SK-N-SH (cell line): ENCODE measurements at regions not wholly inside any gene's neighbourhood (a gene's known extent, or its start where the extent isn't known, plus 50 kb on each side); places are given as distances from the start of the nearest gene placed in this dataset.

ENCODE experiments used
- CTCF ChIA-PET: fragments of 300-600, 350-600 bp; formaldehyde crosslinking; extraction: SDS; loops from one replicate; lab custom pipeline; 2021; lab: Yijun Ruan, JAX
- POLR2A ChIA-PET: fragments of 350-600 bp; sonication (Branson Sonifier 250); formaldehyde crosslinking; extraction: SDS; loops from one replicate; lab custom pipeline; 2020; ENCODE audit warnings: antibody characterized with exemption, inconsistent platforms; lab: Yijun Ruan, JAX
- DNase-seq: peaks from one replicate; pipeline ENCODE4 v3.0.0; 2012
- H2AFZ ChIP-seq: fragments of 200-600 bp; sonication (generic); 2 replicates; pipeline ENCODE4 v1.8.1; 2016; ENCODE audit warnings: antibody characterized with exemption, mild to moderate bottlenecking, low read depth
- H3F3A ChIP-seq: fragments of 200-600 bp; sonication (generic); replicated peaks from 2 replicates; pipeline ENCODE3; 2016; ENCODE audit warnings: antibody characterized with exemption, mild to moderate bottlenecking; ENCODE audit not compliant: insufficient read depth
- H3K27ac ChIP-seq, 2 experiments: fragments of 200-500 bp in 1 of 2; fragments of 200-600 bp in 1 of 2; sonication (Bioruptor generic) in 1 of 2; sonication (generic), shearing (Covaris generic) in 1 of 2; 2 replicates each; pipeline versions ENCODE4 v1.5.1 to v1.6.1; 2014 to 2016; ENCODE audit warnings: low read depth in 2 of 2, inconsistent platforms in 1 of 2, low read length in 1 of 2, mild to moderate bottlenecking in 1 of 2, mixed read lengths in 1 of 2
- H3K27me3 ChIP-seq: fragments of 200-600 bp; sonication (generic), shearing (Covaris generic); 2 replicates; pipeline ENCODE4 v1.6.1; 2016; ENCODE audit warnings: mixed run types; ENCODE audit not compliant: insufficient read depth
- H3K36me3 ChIP-seq, 2 experiments: fragments of 200-500 bp in 1 of 2; fragments of 200-600 bp in 1 of 2; sonication (Bioruptor generic) in 1 of 2; sonication (generic) in 1 of 2; replicated peaks in 1 of 2; 2 replicates each; pipeline versions ENCODE3 to v1.5.1; 2014 to 2016; ENCODE audit warnings: low read length in 1 of 2, mild to moderate bottlenecking in 1 of 2; ENCODE audit not compliant: insufficient read depth in 2 of 2, control insufficient read depth in 1 of 2
- H3K4me1 ChIP-seq, 2 experiments: fragments of 200-500 bp in 1 of 2; fragments of 200-600 bp in 1 of 2; sonication (Bioruptor generic) in 1 of 2; sonication (generic), shearing (Covaris generic) in 1 of 2; 2 replicates each; pipeline versions ENCODE4 v1.5.1 to v1.6.1; 2014 to 2016; ENCODE audit warnings: low read depth in 1 of 2, low read length in 1 of 2, mixed run types in 1 of 2; ENCODE audit not compliant: insufficient read depth in 2 of 2, control insufficient read depth in 1 of 2
- H3K4me2 ChIP-seq: fragments of 200-600 bp; sonication (generic), shearing (Covaris generic); 2 replicates; pipeline ENCODE4 v1.6.1; 2017; ENCODE audit warnings: mixed run types
- H3K4me3 ChIP-seq, 2 experiments: fragments of 200-500 bp in 1 of 2; fragments of 200-600 bp in 1 of 2; sonication (Bioruptor generic) in 1 of 2; sonication (generic), shearing (Covaris generic) in 1 of 2; 2 replicates each; pipeline versions ENCODE4 v1.5.1 to v1.8.1; 2014 to 2016; ENCODE audit warnings: low read depth in 2 of 2, inconsistent platforms in 1 of 2, low read length in 1 of 2, mild to moderate bottlenecking in 1 of 2, mixed read lengths in 1 of 2, moderate library complexity in 1 of 2
- H3K79me2 ChIP-seq: fragments of 200-600 bp; sonication (generic); 2 replicates; pipeline ENCODE4 v1.8.1; 2017; ENCODE audit warnings: mild to moderate bottlenecking; ENCODE audit not compliant: insufficient read depth
- H3K9ac ChIP-seq: fragments of 200-600 bp; sonication (generic); 2 replicates; pipeline ENCODE4 v1.6.1; 2017; ENCODE audit warnings: mixed run types
- H3K9me2 ChIP-seq: fragments of 200-600 bp; sonication (generic); 2 replicates; pipeline ENCODE4 v1.6.1; 2017; ENCODE audit warnings: mixed run types
- H3K9me3 ChIP-seq: fragments of 200-600 bp; sonication (generic); 2 replicates; pipeline ENCODE4 v1.6.1; 2017; ENCODE audit warnings: mixed run types, mild to moderate bottlenecking, moderate library complexity
- H4K20me1 ChIP-seq: fragments of 200-600 bp; sonication (generic); 2 replicates; pipeline ENCODE4 v1.6.1; 2017; ENCODE audit warnings: mild to moderate bottlenecking, mixed run types; ENCODE audit not compliant: insufficient read depth
- CHD2 ChIP-seq: fragments of 150-350 bp; IDR thresholded peaks from 2 replicates; pipeline ENCODE4 v1.6.1; 2018; ENCODE audit warnings: low read length; ENCODE audit not compliant: partially characterized antibody
- EP300 ChIP-seq, 2 experiments: IDR thresholded peaks; 2 replicates each; pipeline versions ENCODE4 v1.4.0 to v1.6.1; 2012; ENCODE audit warnings: borderline replicate concordance in 1 of 2, low read depth in 1 of 2, low read length in 1 of 2
- EZH2phosphoT487 ChIP-seq: fragments of 200-600 bp; sonication (generic); IDR thresholded peaks from 2 replicates; pipeline ENCODE4 v1.6.1; 2017; ENCODE audit warnings: low read depth, mixed run types, mild to moderate bottlenecking, antibody characterized with exemption, moderate library complexity, borderline replicate concordance
- FOXJ3 ChIP-seq: sonication (generic); formaldehyde crosslinking; IDR thresholded peaks from 2 replicates; pipeline ENCODE4 v1.5.1; 2020; ENCODE audit warnings: mild to moderate bottlenecking, missing genetic modification reagents
- FOXM1 ChIP-seq: IDR thresholded peaks from 2 replicates; pipeline ENCODE4 v1.4.0; 2012; ENCODE audit warnings: low read depth, mild to moderate bottlenecking
- GATA2 ChIP-seq: sonication (generic); formaldehyde crosslinking; IDR thresholded peaks from 2 replicates; pipeline ENCODE4 v1.5.0; 2020; ENCODE audit warnings: mild to moderate bottlenecking, missing genetic modification reagents
- IRF3 ChIP-seq: fragments of 150-350 bp; IDR thresholded peaks from 2 replicates; pipeline ENCODE4 v1.6.1; 2016; ENCODE audit warnings: mild to moderate bottlenecking, low read depth, low read length
- MAX ChIP-seq: IDR thresholded peaks from 2 replicates; pipeline ENCODE4 v1.4.0; 2012; ENCODE audit warnings: low read depth
- NFIC ChIP-seq: IDR thresholded peaks from 2 replicates; pipeline ENCODE4 v1.4.0; 2012; ENCODE audit warnings: borderline replicate concordance
- RFX5 ChIP-seq: IDR thresholded peaks from 2 replicates; pipeline ENCODE4 v1.6.1; 2012; ENCODE audit warnings: mild to moderate bottlenecking, improper control_type of control experiment, low read length
- SIN3A ChIP-seq: IDR thresholded peaks from 2 replicates; pipeline ENCODE4 v1.6.1; 2012; ENCODE audit warnings: low read depth, mild to moderate bottlenecking, low read length, moderate library complexity, borderline replicate concordance
- USF1 ChIP-seq: IDR thresholded peaks from 2 replicates; pipeline ENCODE4 v1.4.0; 2012; ENCODE audit warnings: low read depth, borderline replicate concordance
- USF2 ChIP-seq: fragments of 150-350 bp; IDR thresholded peaks from 2 replicates; pipeline ENCODE4 v1.6.1; 2017; ENCODE audit warnings: antibody characterized with exemption, low read length, low read depth, borderline replicate concordance
- YY1 ChIP-seq: IDR thresholded peaks from 2 replicates; pipeline ENCODE4 v1.4.0; 2012; ENCODE audit warnings: low read depth, mild to moderate bottlenecking
- ZBTB33 ChIP-seq: IDR thresholded peaks from 2 replicates; pipeline ENCODE4 v1.4.0; 2012; ENCODE audit warnings: low read depth, borderline replicate concordance
- WGBS: methylation state at CpG from one replicate; pipeline ENCODE4 v1.1.6; 2017; ENCODE audit warnings: low lambda C conversion rate; 5-methylcytosine and 5-hydroxymethylcytosine counted together

GRCh38 chr9:118269623-118270022 lies 565.4 kb downstream of the TLR4 start:
- Histone ChIP-seq H2AFZ (no peak overlapping the region), H3K4me2 (no peak overlapping the region), H3K9ac (no peak overlapping the region), H3K27me3 (no peaks in the 10 kb centered on the region), H3K4me1 (no peaks in the 10 kb centered on the region), H3K27ac (no peak overlapping the region), H4K20me1 (no peaks in the 10 kb centered on the region), H3K79me2 (no peaks in the 10 kb centered on the region), H3F3A (no peaks in the 10 kb centered on the region)
- 27% methylated on average over 3 of the region's 3 CpGs for WGBS
- no peak for TF ChIP-seq MAX
- TF ChIP-seq CHD2 = no peak
- TF ChIP-seq GATA2 (CRISPR knock-in tag) = no peak
- TF ChIP-seq SIN3A = no peak
- no peak for TF ChIP-seq YY1
- no peak for TF ChIP-seq EZH2phosphoT487
- no peak for TF ChIP-seq FOXJ3 (CRISPR knock-in tag)
- TF ChIP-seq USF2 = no peak
- no peak for TF ChIP-seq RFX5
- TF ChIP-seq IRF3 = no peak
- no peak for TF ChIP-seq FOXM1
- no peak for TF ChIP-seq ZBTB33
- TF ChIP-seq EP300 (IDR thresholded peaks at IDR 0.05; ENCODE audit: borderline replicate concordance in 1 of 2, low read depth in 1 of 2, low read length in 1 of 2) = no peak
- no peak for TF ChIP-seq NFIC
- no peak for TF ChIP-seq USF1
- TF ChIP-seq, all 33 proteins: peak for 0
- no peaks in the 10 kb centered on the region for H3K9me3 ChIP-seq
- POLR2A ChIA-PET = no interaction called here
- H3K9me2 ChIP-seq = no peaks in the 10 kb centered on the region
- no peak for DNase-seq
- H3K4me3 ChIP-seq = no peak overlapping the region
- H3K36me3 ChIP-seq = no peaks in the 10 kb centered on the region
- CTCF ChIA-PET = no interaction called here
